GM12873 (cell line): ENCODE measurements at regions not wholly inside any gene's neighbourhood (a gene's known extent, or its start where the extent isn't known, plus 50 kb on each side); places are given as distances from the start of the nearest gene placed in this dataset.

ENCODE experiments used
- TF ChIP-seq, protein P1 (sequence below): IDR thresholded peaks from 2 replicates; pipeline ENCODE4 v1.5.1; 2012; ENCODE audit warnings: low read depth, mild to moderate bottlenecking, moderate library complexity, low read length, control low read depth; ENCODE audit not compliant: insufficient read depth; ENCODE audit errors: missing control alignments

DNA sequence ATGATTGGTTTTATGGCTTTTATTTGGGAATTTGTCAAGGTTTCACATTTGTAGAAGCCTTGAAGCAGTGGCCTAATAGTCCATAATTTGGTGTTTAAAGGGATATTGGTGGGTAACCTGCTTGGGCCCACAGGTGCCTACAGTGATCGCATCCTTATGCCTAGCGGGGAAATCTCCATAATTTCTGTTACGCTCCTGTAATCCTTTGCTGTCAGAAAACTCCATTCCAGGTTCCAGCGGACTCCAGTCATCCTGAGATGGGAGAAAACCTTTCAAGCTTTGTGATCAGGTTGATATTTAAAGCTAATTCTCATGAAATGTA, 257.0 kb upstream of the JADE1 start:
- TF ChIP-seq, protein P1, sequence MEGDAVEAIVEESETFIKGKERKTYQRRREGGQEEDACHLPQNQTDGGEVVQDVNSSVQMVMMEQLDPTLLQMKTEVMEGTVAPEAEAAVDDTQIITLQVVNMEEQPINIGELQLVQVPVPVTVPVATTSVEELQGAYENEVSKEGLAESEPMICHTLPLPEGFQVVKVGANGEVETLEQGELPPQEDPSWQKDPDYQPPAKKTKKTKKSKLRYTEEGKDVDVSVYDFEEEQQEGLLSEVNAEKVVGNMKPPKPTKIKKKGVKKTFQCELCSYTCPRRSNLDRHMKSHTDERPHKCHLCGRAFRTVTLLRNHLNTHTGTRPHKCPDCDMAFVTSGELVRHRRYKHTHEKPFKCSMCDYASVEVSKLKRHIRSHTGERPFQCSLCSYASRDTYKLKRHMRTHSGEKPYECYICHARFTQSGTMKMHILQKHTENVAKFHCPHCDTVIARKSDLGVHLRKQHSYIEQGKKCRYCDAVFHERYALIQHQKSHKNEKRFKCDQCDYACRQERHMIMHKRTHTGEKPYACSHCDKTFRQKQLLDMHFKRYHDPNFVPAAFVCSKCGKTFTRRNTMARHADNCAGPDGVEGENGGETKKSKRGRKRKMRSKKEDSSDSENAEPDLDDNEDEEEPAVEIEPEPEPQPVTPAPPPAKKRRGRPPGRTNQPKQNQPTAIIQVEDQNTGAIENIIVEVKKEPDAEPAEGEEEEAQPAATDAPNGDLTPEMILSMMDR, result no peak

DNA sequence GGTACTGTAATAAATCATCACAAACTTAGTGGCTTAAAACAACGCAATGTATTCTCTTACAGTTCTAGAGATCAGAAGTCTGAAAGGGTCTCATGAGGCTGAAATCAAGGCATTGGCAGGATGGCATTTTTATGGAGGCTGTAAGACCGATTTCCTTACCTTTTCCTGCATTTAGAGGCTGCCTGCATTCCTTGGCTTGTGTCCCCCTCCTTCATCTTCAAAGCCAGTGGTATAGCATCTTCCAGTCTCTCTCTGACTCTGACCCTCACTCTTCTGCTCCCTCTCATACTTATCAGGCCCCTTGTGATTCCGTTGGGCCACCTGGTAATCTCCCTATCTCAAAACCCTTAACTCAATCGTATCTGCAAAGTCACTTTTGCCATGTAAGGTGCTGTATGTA, 258.2 kb upstream of the JADE1 start:
- TF ChIP-seq, protein P1, result no peak

DNA sequence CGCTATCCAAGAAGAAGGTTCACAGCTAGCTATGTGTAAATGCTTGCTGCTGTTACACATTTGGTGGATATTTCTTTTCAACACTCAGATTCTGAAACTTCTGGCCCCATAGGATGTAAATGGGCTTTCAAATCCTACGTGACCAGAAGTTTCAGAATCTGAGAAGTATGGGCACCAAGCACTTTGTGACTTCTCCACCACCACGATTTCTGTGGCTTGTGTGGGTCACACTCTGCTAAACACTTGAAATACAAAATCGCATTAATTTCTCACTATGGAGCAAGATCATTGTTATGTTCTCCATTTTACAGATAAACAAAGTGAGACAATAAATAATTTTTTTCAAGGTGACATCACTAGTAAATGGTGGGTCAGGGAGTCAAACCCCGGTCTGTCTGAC, 259.4 kb upstream of the JADE1 start:
- TF ChIP-seq, protein P1, result no peak

- TF ChIP-seq, protein P1, result no peak
Measured at GRCh38 chr4:128549636-128550035, 259.9 kb upstream of the JADE1 start.

DNA sequence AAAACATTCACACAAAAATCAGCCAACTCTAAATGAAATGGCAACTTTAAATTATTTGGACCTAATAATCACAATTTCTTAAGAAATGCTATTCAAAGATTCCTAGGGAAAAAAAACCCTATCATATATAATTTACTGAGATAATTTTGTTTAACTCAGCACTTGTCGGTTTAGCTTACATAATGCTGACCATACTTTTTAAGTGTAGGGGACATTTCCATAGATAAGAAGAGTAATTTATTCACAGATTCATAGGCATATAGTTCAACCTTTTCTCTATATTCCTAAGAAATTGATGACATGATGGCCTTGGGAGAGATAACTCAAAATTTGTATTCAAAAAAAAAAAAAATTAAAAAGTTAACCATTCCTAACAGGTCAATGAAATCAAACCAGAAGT, 260.8 kb upstream of the PGRMC2 start:
- TF ChIP-seq, protein P1, result no peak

DNA sequence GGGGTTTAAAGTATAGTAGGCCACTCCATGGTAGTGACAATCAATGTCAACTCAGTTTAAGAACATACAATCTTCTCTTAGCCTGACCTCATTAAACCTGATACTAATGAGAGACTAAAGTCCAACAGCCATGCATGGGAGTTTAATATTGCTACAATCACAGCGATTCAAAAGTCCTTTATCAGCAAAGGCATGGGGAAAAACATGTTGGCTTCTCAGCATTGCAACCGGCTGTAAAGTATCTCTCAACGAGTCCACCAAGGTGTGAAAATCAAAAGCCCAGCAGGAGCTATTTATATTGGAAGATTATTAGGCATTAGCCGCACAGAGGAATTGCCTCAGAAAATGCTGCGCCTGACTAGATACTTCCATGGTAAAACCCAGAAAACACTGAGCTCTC, 256.7 kb upstream of the PGRMC2 start:
- TF ChIP-seq, protein P1, result no peak

GRCh38 chr4:128543696-128544095, 256.1 kb upstream of the PGRMC2 start:
- TF ChIP-seq, protein P1, result no peak

GRCh38 chr4:128542047-128542446, 254.4 kb upstream of the PGRMC2 start:
- TF ChIP-seq, protein P1, result no peak
